Bronchial epithelial cell (primary cell): ENCODE measurements at regions not wholly inside any gene's neighbourhood (a gene's known extent, or its start where the extent isn't known, plus 50 kb on each side); places are given as distances from the start of the nearest gene placed in this dataset.
A peak's percentile ranks its signal among the peaks of the same experiment; 100 is the strongest.

Source experiments
- DNase-seq: peaks from one replicate; pipeline ENCODE4 v3.0.0-alpha.2; 2010; ENCODE audit warnings: low read depth
- FAIRE-seq: peaks from 2 replicates; lab custom pipeline; 2011; peaks lifted over from hg19 to GRCh38; lab: Jason Lieb, UNC
- H3K27me3 ChIP-seq: 2 replicates; pipeline ENCODE4 v1.5.1; 2011; ENCODE audit warnings: low read length; ENCODE audit not compliant: control insufficient read depth, insufficient read depth
- H3K36me3 ChIP-seq: 2 replicates; pipeline ENCODE4 v1.5.1; 2011; ENCODE audit warnings: low read length; ENCODE audit not compliant: control insufficient read depth, insufficient read depth
- H3K4me3 ChIP-seq: 2 replicates; pipeline ENCODE4 v1.5.1; 2011; ENCODE audit warnings: mild to moderate bottlenecking, low read depth, low read length, control low read depth
- CTCF ChIP-seq: IDR thresholded peaks from 2 replicates; pipeline ENCODE4 v1.5.1; 2011; ENCODE audit warnings: mild to moderate bottlenecking, moderate library complexity, low read length, control low read depth, inconsistent platforms; ENCODE audit not compliant: insufficient read depth, severe bottlenecking

- no peak for FAIRE-seq
- no peaks in the 10 kb centered on the region for H3K36me3 ChIP-seq
- no peak for DNase-seq
- H3K4me3 ChIP-seq = no peak overlapping the region
- no peak for TF ChIP-seq CTCF
- H3K27me3 ChIP-seq = peaks cover 3% of the 10 kb centered on the region
Measured at GRCh38 chr1:177710696-177711620, 258.9 kb downstream of the SEC16B start.

GRCh38 chr1:177708406-177708805 is 261.5 kb downstream of the SEC16B start:
- TF ChIP-seq CTCF = no peak
- Histone ChIP-seq H3K4me3 (no peak overlapping the region), H3K36me3 (no peaks in the 10 kb centered on the region), H3K27me3 (peaks cover 3% of the 10 kb centered on the region)
- DNase-seq (no peak), FAIRE-seq (no peak)

- H3K36me3 ChIP-seq = no peaks in the 10 kb centered on the region
- no peak for TF ChIP-seq CTCF
- H3K27me3 ChIP-seq = peaks cover 1% of the 10 kb centered on the region
- H3K4me3 ChIP-seq = no peak overlapping the region
- no peak for DNase-seq
- FAIRE-seq = no peak
Measured at GRCh38 chr1:177706977-177707376, 262.9 kb downstream of the SEC16B start.

- no peaks in the 10 kb centered on the region for H3K27me3 ChIP-seq
- no peak for TF ChIP-seq CTCF
- H3K36me3 ChIP-seq = no peaks in the 10 kb centered on the region
- FAIRE-seq = no peak
- H3K4me3 ChIP-seq = no peak overlapping the region
- peak; percentile 14 for DNase-seq
Measured at GRCh38 chr1:177705839-177706238, 264.0 kb downstream of the SEC16B start.

- no peak for DNase-seq
- no peak for TF ChIP-seq CTCF
- Histone ChIP-seq H3K4me3 (no peak overlapping the region), H3K27me3 (no peaks in the 10 kb centered on the region), H3K36me3 (no peaks in the 10 kb centered on the region)
- no peak for FAIRE-seq
Measured at GRCh38 chr1:177703888-177704446, 265.9 kb downstream of the SEC16B start.
